ENCODE measurements at regions not wholly inside any gene's neighbourhood (a gene's known extent, or its start where the extent isn't known, plus 50 kb on each side); places are given as distances from the start of the nearest gene placed in this dataset.
A peak's percentile ranks its signal among the peaks of the same experiment; 100 is the strongest.

- Mint-ChIP-seq H3K27me3 (no peaks in the 10 kb centered on the region), H3K27ac (no peak overlapping the region), H3K36me3 (no peaks in the 10 kb centered on the region), H3K4me3 (no peak overlapping the region), H3K4me1 (ENCODE audit: low read depth in 2 of 2) (no peaks in the 10 kb centered on the region), H3K9me3 (peaks cover 7% of the 10 kb centered on the region)
- ATAC-seq (no peak), DNase-seq (ENCODE audit: low spot score) (no peak)
Measured at GRCh38 chr3:95750097-95750496, 1064.3 kb upstream of the EPHA6 start.

GRCh38 chr3:95751509-95751908, 1062.9 kb upstream of the EPHA6 start:
- no peaks in the 10 kb centered on the region for H3K4me1 Mint-ChIP-seq (ENCODE audit: low read depth in 2 of 2)
- H3K4me3 Mint-ChIP-seq, result no peak overlapping the region
- peaks cover 7% of the 10 kb centered on the region for H3K9me3 Mint-ChIP-seq
- no peak for DNase-seq (ENCODE audit: low spot score)
- ATAC-seq, result no peak
- H3K27me3 Mint-ChIP-seq, result no peaks in the 10 kb centered on the region
- H3K27ac Mint-ChIP-seq, result no peak overlapping the region
- H3K36me3 Mint-ChIP-seq, result no peaks in the 10 kb centered on the region

- Mint-ChIP-seq H3K4me1 (ENCODE audit: low read depth in 2 of 2) (no peaks in the 10 kb centered on the region), H3K4me3 (no peak overlapping the region), H3K27ac (no peak overlapping the region), H3K9me3 (peaks cover 7% of the 10 kb centered on the region), H3K36me3 (no peaks in the 10 kb centered on the region), H3K27me3 (no peaks in the 10 kb centered on the region)
- ATAC-seq (no peak), DNase-seq (ENCODE audit: low spot score) (no peak)
Measured at GRCh38 chr3:95752199-95752598, 1062.2 kb upstream of the EPHA6 start.

- H3K27me3 Mint-ChIP-seq, result no peaks in the 10 kb centered on the region
- H3K27ac Mint-ChIP-seq, result no peak overlapping the region
- H3K9me3 Mint-ChIP-seq, result peaks cover 6% of the 10 kb centered on the region
- ATAC-seq (no peak), DNase-seq (ENCODE audit: low spot score) (no peak)
- no peaks in the 10 kb centered on the region for H3K4me1 Mint-ChIP-seq (ENCODE audit: low read depth in 2 of 2)
- H3K36me3 Mint-ChIP-seq, result no peaks in the 10 kb centered on the region
- no peak overlapping the region for H3K4me3 Mint-ChIP-seq
Measured at GRCh38 chr3:95758707-95759106, 1055.7 kb upstream of the EPHA6 start.

GRCh38 chr3:95759614-95760301, 1054.6 kb upstream of the EPHA6 start:
- H3K27me3 Mint-ChIP-seq, result no peaks in the 10 kb centered on the region
- ATAC-seq (peak in 1 of 2 donors; percentile 27), DNase-seq (ENCODE audit: low spot score) (no peak)
- H3K4me3 Mint-ChIP-seq, result no peak overlapping the region
- H3K4me1 Mint-ChIP-seq (ENCODE audit: low read depth in 2 of 2), result no peaks in the 10 kb centered on the region
- H3K27ac Mint-ChIP-seq, result no peak overlapping the region
- H3K36me3 Mint-ChIP-seq, result no peaks in the 10 kb centered on the region
- H3K9me3 Mint-ChIP-seq, result peaks cover 3% of the 10 kb centered on the region

GRCh38 chr3:95775486-95776094, 1038.8 kb upstream of the EPHA6 start:
- H3K36me3 Mint-ChIP-seq, result peaks cover 5% of the 10 kb centered on the region
- peaks cover 28% of the 10 kb centered on the region for H3K9me3 Mint-ChIP-seq
- no peak overlapping the region for H3K27ac Mint-ChIP-seq
- H3K27me3 Mint-ChIP-seq, result no peaks in the 10 kb centered on the region
- H3K4me1 Mint-ChIP-seq (ENCODE audit: low read depth in 2 of 2), result no peaks in the 10 kb centered on the region
- DNase-seq (ENCODE audit: low spot score) (no peak), ATAC-seq (no peak)
- H3K4me3 Mint-ChIP-seq, result no peak overlapping the region

- Mint-ChIP-seq H3K27ac (no peak overlapping the region), H3K36me3 (peaks cover 5% of the 10 kb centered on the region), H3K4me3 (no peak overlapping the region), H3K4me1 (ENCODE audit: low read depth in 2 of 2) (no peaks in the 10 kb centered on the region), H3K9me3 (peaks cover 24% of the 10 kb centered on the region), H3K27me3 (no peaks in the 10 kb centered on the region)
- ATAC-seq (no peak), DNase-seq (ENCODE audit: low spot score) (no peak)
Measured at GRCh38 chr3:95781598-95781997, 1032.8 kb upstream of the EPHA6 start.

- H3K27me3 Mint-ChIP-seq, result no peaks in the 10 kb centered on the region
- DNase-seq (ENCODE audit: low spot score), result no peak
Measured at GRCh38 chr3:95789111-95789510, 1025.3 kb upstream of the EPHA6 start.

GRCh38 chr3:95797081-95797480, 1017.3 kb upstream of the EPHA6 start:
- Mint-ChIP-seq H3K4me1 (ENCODE audit: low read depth in 2 of 2) (no peaks in the 10 kb centered on the region), H3K27me3 (no peaks in the 10 kb centered on the region), H3K27ac (no peak overlapping the region), H3K4me3 (no peak overlapping the region), H3K36me3 (no peaks in the 10 kb centered on the region), H3K9me3 (peaks cover 21% of the 10 kb centered on the region)
- DNase-seq (ENCODE audit: low spot score), result no peak
- no peak for ATAC-seq

More at GRCh38 chr3:95789111-95789510, 1025.3 kb upstream of the EPHA6 start:
- Mint-ChIP-seq H3K36me3 (no peaks in the 10 kb centered on the region), H3K9me3 (peaks cover 3% of the 10 kb centered on the region), H3K27ac (no peak overlapping the region), H3K4me1 (ENCODE audit: low read depth in 2 of 2) (no peaks in the 10 kb centered on the region), H3K4me3 (no peak overlapping the region)
- ATAC-seq, result no peak

- no peak for ATAC-seq
- DNase-seq (ENCODE audit: low spot score), result no peak
Measured at GRCh38 chr3:95798628-95799027, 1015.8 kb upstream of the EPHA6 start.

GRCh38 chr3:95810462-95810861, 1003.9 kb upstream of the EPHA6 start:
- DNase-seq (ENCODE audit: low spot score) (no peak), ATAC-seq (no peak)
- H3K27me3 Mint-ChIP-seq, result no peaks in the 10 kb centered on the region
- H3K36me3 Mint-ChIP-seq, result peaks cover 4% of the 10 kb centered on the region
- peaks cover 19% of the 10 kb centered on the region for H3K9me3 Mint-ChIP-seq
- no peak overlapping the region for H3K4me3 Mint-ChIP-seq
- no peaks in the 10 kb centered on the region for H3K4me1 Mint-ChIP-seq (ENCODE audit: low read depth in 2 of 2)
- H3K27ac Mint-ChIP-seq, result no peak overlapping the region

More at GRCh38 chr3:95798628-95799027, 1015.8 kb upstream of the EPHA6 start:
- Mint-ChIP-seq H3K27ac (no peak overlapping the region), H3K4me3 (no peak overlapping the region), H3K36me3 (no peaks in the 10 kb centered on the region), H3K9me3 (peaks cover 21% of the 10 kb centered on the region), H3K4me1 (ENCODE audit: low read depth in 2 of 2) (no peaks in the 10 kb centered on the region), H3K27me3 (no peaks in the 10 kb centered on the region)

- H3K27me3 Mint-ChIP-seq, result no peaks in the 10 kb centered on the region
- H3K4me3 Mint-ChIP-seq, result no peak overlapping the region
- H3K27ac Mint-ChIP-seq, result no peak overlapping the region
- H3K36me3 Mint-ChIP-seq, result peaks cover 4% of the 10 kb centered on the region
- no peaks in the 10 kb centered on the region for H3K4me1 Mint-ChIP-seq (ENCODE audit: low read depth in 2 of 2)
- DNase-seq (ENCODE audit: low spot score) (no peak), ATAC-seq (no peak)
- H3K9me3 Mint-ChIP-seq, result peaks cover 19% of the 10 kb centered on the region
Measured at GRCh38 chr3:95813244-95813643, 1001.1 kb upstream of the EPHA6 start.

GRCh38 chr3:95815828-95816227, 998.6 kb upstream of the EPHA6 start:
- no peaks in the 10 kb centered on the region for H3K4me1 Mint-ChIP-seq (ENCODE audit: low read depth in 2 of 2)
- DNase-seq (ENCODE audit: low spot score), result no peak
- no peaks in the 10 kb centered on the region for H3K27me3 Mint-ChIP-seq
- no peak overlapping the region for H3K27ac Mint-ChIP-seq
- no peak for ATAC-seq
- H3K4me3 Mint-ChIP-seq, result no peak overlapping the region
- H3K9me3 Mint-ChIP-seq, result peaks cover 7% of the 10 kb centered on the region
- no peaks in the 10 kb centered on the region for H3K36me3 Mint-ChIP-seq

GRCh38 chr3:95826419-95826818, 988.0 kb upstream of the EPHA6 start:
- H3K4me3 Mint-ChIP-seq, result no peak overlapping the region
- H3K27ac Mint-ChIP-seq, result no peak overlapping the region
- DNase-seq (ENCODE audit: low spot score) (no peak), ATAC-seq (no peak)
- no peaks in the 10 kb centered on the region for H3K27me3 Mint-ChIP-seq
- H3K4me1 Mint-ChIP-seq (ENCODE audit: low read depth in 2 of 2), result no peaks in the 10 kb centered on the region
- H3K9me3 Mint-ChIP-seq, result peaks cover 8% of the 10 kb centered on the region
- H3K36me3 Mint-ChIP-seq, result no peaks in the 10 kb centered on the region

GRCh38 chr3:95832146-95832545, 982.2 kb upstream of the EPHA6 start:
- DNase-seq (ENCODE audit: low spot score) (no peak), ATAC-seq (no peak)
- Mint-ChIP-seq H3K36me3 (peaks cover 5% of the 10 kb centered on the region), H3K4me3 (no peak overlapping the region), H3K4me1 (ENCODE audit: low read depth in 2 of 2) (no peaks in the 10 kb centered on the region), H3K27me3 (no peaks in the 10 kb centered on the region), H3K9me3 (peaks cover 28% of the 10 kb centered on the region), H3K27ac (no peak overlapping the region)
